Stimulated activated CD8-positive, alpha-beta memory T cell treated with anti-CD3 and anti-CD28 coated beads, Interleukin-4, amount 100 ng/mL, for 48 hours (primary cell): ENCODE measurements at regions not wholly inside any gene's neighbourhood (a gene's known extent, or its start where the extent isn't known, plus 50 kb on each side); places are given as distances from the start of the nearest gene placed in this dataset.

Experiments
- DNase-seq: peaks from one replicate; pipeline ENCODE4 v3.0.0-alpha.2; 2020

GRCh38 chr7:121488111-121488650, 92.1 kb upstream of the FAM3C start:
- DNase-seq, result no peak

- no peak for DNase-seq
These were observed 90.5 kb upstream of the FAM3C start for GRCh38 chr7:121486590-121486989.

GRCh38 chr7:121485467-121486243, 89.5 kb upstream of the FAM3C start:
- no peak for DNase-seq

GRCh38 chr7:121484089-121484763, 88.1 kb upstream of the FAM3C start:
- no peak for DNase-seq

GRCh38 chr7:121480566-121481335, 84.6 kb upstream of the FAM3C start:
- no peak for DNase-seq

GRCh38 chr7:121480058-121480457, 84.0 kb upstream of the FAM3C start:
- DNase-seq, result no peak

- no peak for DNase-seq
These were observed 83.4 kb upstream of the FAM3C start for GRCh38 chr7:121479466-121479865.

- no peak for DNase-seq
These were observed 79.7 kb upstream of the FAM3C start for GRCh38 chr7:121475806-121476205.

- DNase-seq, result no peak
These were observed 78.2 kb upstream of the FAM3C start for GRCh38 chr7:121474301-121474673.

- DNase-seq, result no peak
These were observed 77.7 kb upstream of the FAM3C start for GRCh38 chr7:121473645-121474300.

GRCh38 chr7:121466455-121466854, 70.3 kb upstream of the FAM3C start:
- no peak for DNase-seq

- no peak for DNase-seq
These were observed 63.0 kb upstream of the FAM3C start for GRCh38 chr7:121459148-121459547.

GRCh38 chr7:121456785-121457359, 60.8 kb upstream of the FAM3C start:
- DNase-seq, result no peak

GRCh38 chr7:121456015-121456414, 59.9 kb upstream of the FAM3C start:
- DNase-seq, result no peak

GRCh38 chr7:121452389-121452788, 56.3 kb upstream of the FAM3C start:
- no peak for DNase-seq

GRCh38 chr7:121451367-121452094, 55.4 kb upstream of the FAM3C start:
- no peak for DNase-seq

- DNase-seq, result no peak
These were observed 54.6 kb upstream of the FAM3C start for GRCh38 chr7:121450631-121451198.

GRCh38 chr7:121449735-121450240, 53.7 kb upstream of the FAM3C start:
- no peak for DNase-seq

GRCh38 chr7:121449329-121449728, 53.2 kb upstream of the FAM3C start:
- no peak for DNase-seq

- DNase-seq, result no peak
These were observed 52.3 kb upstream of the FAM3C start for GRCh38 chr7:121448429-121448828.

GRCh38 chr7:121447911-121448300, 51.8 kb upstream of the FAM3C start:
- DNase-seq, result no peak
